ENCODE measurements at regions not wholly inside any gene's neighbourhood (a gene's known extent, or its start where the extent isn't known, plus 50 kb on each side); places are given as distances from the start of the nearest gene placed in this dataset.

DNA sequence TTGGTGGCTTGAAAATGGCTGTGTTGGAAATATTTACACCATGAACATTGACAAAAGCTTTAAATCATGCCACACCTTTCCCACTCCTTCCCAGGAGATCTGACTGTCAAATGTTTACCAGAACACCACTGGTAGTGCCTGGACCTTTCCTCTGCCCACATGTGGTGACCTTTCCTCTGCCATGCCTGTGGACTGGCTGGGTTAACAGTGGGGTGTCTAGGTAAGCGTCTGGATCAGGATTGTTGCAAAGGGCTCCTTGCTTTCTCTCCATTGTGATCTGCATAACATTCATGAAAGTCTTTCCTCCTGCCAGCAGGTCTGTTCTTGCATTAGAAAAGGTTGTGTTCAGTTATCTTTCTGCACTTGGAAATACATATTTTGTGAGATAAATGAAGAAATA lies 572.7 kb downstream of the DHX35 start:
- no peak overlapping the region for H3K4me3 ChIP-seq
- H3K36me3 ChIP-seq, result no peaks in the 10 kb centered on the region
- no peak for DNase-seq
- WGBS, 3 donors, result 59 to 82% (median 79%) methylated on average over 1 of the region's 1 CpG
- TF ChIP-seq EP300 (IDR thresholded peaks at IDR 0.05), result no peak
- no peak for TF ChIP-seq POLR2A (IDR thresholded peaks at IDR 0.05)
- TF ChIP-seq CTCF (IDR thresholded peaks at IDR 0.05), result no peak
- H3K4me1 ChIP-seq (ENCODE audit: insufficient read depth), result no peaks in the 10 kb centered on the region
- H3K27me3 ChIP-seq, result no peaks in the 10 kb centered on the region
- H3K9me3 ChIP-seq, result no peaks in the 10 kb centered on the region
- H3K27ac ChIP-seq, result no peak overlapping the region
- intact Hi-C loops (cut with DNase I), result no loop called here

- no peak for TF ChIP-seq EP300 (IDR thresholded peaks at IDR 0.05)
- no peak for TF ChIP-seq CTCF (IDR thresholded peaks at IDR 0.05)
- no peak for TF ChIP-seq POLR2A (IDR thresholded peaks at IDR 0.05)
- Histone ChIP-seq H3K4me1 (ENCODE audit: insufficient read depth) (no peaks in the 10 kb centered on the region), H3K9me3 (no peaks in the 10 kb centered on the region), H3K27ac (no peak overlapping the region), H3K27me3 (no peaks in the 10 kb centered on the region), H3K4me3 (no peak overlapping the region), H3K36me3 (no peaks in the 10 kb centered on the region)
- intact Hi-C loops (cut with DNase I), result no loop called here
- DNase-seq, result no peak
- WGBS, 3 donors, result 79 to 85% (median 80%) methylated on average over 3 of the region's 3 CpGs
Measured at GRCh38 chr20:39533858-39534257, 571.7 kb downstream of the DHX35 start.

DNA sequence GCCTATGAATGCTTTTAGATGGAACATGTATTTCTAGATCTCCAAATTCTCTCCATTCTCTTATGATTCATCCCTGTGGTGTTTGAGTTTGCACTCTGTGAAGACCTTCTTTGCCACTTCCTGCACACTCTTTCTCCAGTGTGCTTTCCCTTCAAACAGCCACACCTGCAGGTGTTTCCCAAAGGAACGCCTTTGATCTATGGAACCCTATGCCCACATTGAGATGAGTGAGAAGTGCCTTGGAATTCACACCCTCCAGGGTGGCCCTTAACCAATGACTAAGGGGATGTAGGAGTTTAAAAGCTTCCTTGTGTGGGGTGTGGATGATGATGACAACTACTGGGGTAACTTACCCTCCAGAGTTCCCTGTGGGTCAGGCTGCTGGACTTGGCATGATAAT lies 570.1 kb downstream of the DHX35 start:
- intact Hi-C loops (cut with DNase I), result no loop called here
- no peaks in the 10 kb centered on the region for H3K9me3 ChIP-seq
- H3K27me3 ChIP-seq, result no peaks in the 10 kb centered on the region
- H3K4me1 ChIP-seq (ENCODE audit: insufficient read depth), result no peaks in the 10 kb centered on the region
- TF ChIP-seq CTCF (IDR thresholded peaks at IDR 0.05) (no peak), EP300 (IDR thresholded peaks at IDR 0.05) (no peak), POLR2A (IDR thresholded peaks at IDR 0.05) (no peak)
- no peak overlapping the region for H3K27ac ChIP-seq
- no peak for DNase-seq
- WGBS, 3 donors, result 83 to 92% (median 84%) methylated on average over 1 of the region's 1 CpG
- no peaks in the 10 kb centered on the region for H3K36me3 ChIP-seq
- H3K4me3 ChIP-seq, result no peak overlapping the region

- no peak for TF ChIP-seq POLR2A (IDR thresholded peaks at IDR 0.05)
- TF ChIP-seq CTCF (IDR thresholded peaks at IDR 0.05), result no peak
- no peak for TF ChIP-seq EP300 (IDR thresholded peaks at IDR 0.05)
- Histone ChIP-seq H3K36me3 (no peaks in the 10 kb centered on the region), H3K27me3 (no peaks in the 10 kb centered on the region), H3K27ac (no peak overlapping the region), H3K4me3 (no peak overlapping the region), H3K9me3 (no peaks in the 10 kb centered on the region), H3K4me1 (ENCODE audit: insufficient read depth) (no peaks in the 10 kb centered on the region)
- no peak for DNase-seq
- intact Hi-C loops (cut with DNase I), result no loop called here
- WGBS, 3 donors, result 78 to 86% (median 84%) methylated on average over 4 of the region's 4 CpGs
Measured at GRCh38 chr20:39528436-39528835, 566.3 kb downstream of the DHX35 start.

Data from ovary (tissue), 7 donors.